Esophagus mucosa (tissue), 1 donor: ENCODE measurements at regions not wholly inside any gene's neighbourhood (a gene's known extent, or its start where the extent isn't known, plus 50 kb on each side); places are given as distances from the start of the nearest gene placed in this dataset.
"Not testable (repeated sequence)": the region's sequence is repeated elsewhere in the genome, so short reads cannot be mapped to it uniquely, and the experiment has no call there.

ENCODE experiments used
- ATAC-seq: fragments of 200-7000 bp; cut with Tn5 transposase; one replicate; pipeline ENCODE4 v1.9.1; 2020
- donor health status: DM: yes; HTN: yes; CAD: no.

DNA sequence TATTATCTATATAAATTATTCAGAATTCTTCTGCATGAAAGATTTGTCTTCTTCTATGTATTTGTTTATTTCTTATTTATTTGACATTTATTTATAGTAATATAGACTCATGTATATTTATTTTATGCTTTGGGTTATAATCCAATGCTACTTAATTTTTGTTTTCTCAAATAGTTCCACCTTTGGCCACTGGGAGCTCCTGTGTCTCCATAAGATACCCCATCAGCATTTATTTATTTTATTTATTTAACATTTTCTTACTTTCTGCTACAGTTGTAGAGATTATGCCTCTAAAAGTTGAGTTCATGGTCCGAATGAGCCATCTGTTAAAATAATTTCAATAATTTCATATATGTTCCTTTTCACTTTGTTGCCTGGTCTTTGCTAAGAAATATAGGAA is 289.4 kb downstream of the ADGRL2 start:
- no peak for ATAC-seq

DNA sequence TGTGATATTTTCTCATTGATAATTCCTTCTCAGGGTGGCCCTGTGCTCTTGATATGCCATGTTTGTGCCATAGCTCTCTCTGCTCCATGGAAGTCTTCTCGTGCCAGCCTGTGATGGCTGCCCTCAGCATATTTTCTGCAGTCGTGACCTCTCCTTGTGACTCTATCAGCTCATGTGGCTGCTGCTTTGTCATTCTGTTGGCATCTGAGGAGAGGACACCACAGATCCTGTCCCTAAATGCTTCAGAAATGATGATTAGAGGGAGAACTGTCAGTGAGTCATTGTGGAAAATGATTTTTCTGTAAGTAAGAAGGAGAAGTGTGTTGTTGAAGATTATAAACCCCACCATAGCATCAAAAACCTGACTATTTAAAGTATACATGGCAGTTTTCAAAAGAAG is 286.0 kb downstream of the ADGRL2 start:
- no peak for ATAC-seq

DNA sequence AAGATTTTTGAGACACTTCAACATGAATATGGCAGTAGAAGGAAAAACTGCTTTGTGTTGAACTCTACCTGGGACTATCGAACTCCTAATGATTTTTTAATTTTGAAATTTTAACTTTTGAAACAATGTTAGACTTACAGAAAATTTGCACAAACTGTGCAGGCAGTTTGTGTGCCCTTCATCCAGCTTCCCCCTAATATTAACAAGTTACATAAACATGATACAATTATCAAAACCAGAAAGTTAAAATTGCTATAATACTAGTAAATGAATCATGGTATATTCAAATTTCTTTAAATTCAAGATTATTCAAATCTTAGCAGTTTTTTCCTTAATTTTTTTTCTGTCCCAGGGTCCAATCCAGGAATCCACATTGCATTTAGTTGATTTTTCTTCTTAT is 278.9 kb downstream of the ADGRL2 start:
- ATAC-seq: no peak

- ATAC-seq: no peak
Measured at GRCh38 chr1:82073659-82074058, 272.9 kb downstream of the ADGRL2 start.

DNA sequence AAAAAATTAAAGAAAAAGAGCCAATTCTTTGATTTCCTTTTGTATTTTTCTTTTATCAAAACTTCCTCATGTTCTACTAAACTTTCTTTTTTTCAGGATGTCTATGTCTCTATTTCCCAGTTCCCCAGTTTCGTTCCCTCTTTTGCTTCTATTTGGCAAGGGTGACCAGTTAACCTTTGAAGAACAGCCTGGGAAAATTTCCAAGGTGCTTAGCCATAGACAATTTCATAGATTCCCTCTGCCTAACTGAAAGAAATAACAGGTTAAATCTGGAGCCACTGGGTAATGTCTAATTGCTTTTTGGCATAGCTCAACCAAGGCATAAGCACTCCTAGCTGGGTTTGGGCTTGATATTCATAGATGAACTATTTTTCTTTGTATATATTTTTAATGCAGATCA is 272.3 kb downstream of the ADGRL2 start:
- no peak for ATAC-seq

GRCh38 chr1:82065916-82066315 is 265.2 kb downstream of the ADGRL2 start:
- ATAC-seq: no peak

DNA sequence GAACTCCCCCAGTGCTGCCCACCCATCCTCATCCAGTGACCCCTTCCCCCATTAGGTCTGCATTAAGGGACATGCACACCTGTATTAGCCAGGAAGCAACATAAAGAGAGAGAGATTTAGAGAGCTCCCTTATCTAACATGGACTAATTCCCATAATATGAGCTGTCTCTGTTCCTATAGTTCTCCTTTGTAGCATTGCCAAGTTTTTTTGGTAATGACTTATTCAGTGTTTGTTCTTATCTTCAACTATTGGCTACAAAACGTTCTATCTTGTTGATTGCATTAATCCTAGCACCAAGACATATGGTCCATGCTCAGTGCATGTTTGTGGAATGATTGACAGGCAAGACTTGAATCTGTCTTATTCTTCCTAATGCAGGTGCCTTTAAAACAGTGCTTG is 264.0 kb downstream of the ADGRL2 start:
- ATAC-seq: no peak

- ATAC-seq: no peak
Measured at GRCh38 chr1:82062206-82062605, 261.5 kb downstream of the ADGRL2 start.

GRCh38 chr1:82059959-82060358 is 259.2 kb downstream of the ADGRL2 start:
- no peak for ATAC-seq

- ATAC-seq: no peak
Measured at GRCh38 chr1:82057011-82057410, 256.3 kb downstream of the ADGRL2 start.

DNA sequence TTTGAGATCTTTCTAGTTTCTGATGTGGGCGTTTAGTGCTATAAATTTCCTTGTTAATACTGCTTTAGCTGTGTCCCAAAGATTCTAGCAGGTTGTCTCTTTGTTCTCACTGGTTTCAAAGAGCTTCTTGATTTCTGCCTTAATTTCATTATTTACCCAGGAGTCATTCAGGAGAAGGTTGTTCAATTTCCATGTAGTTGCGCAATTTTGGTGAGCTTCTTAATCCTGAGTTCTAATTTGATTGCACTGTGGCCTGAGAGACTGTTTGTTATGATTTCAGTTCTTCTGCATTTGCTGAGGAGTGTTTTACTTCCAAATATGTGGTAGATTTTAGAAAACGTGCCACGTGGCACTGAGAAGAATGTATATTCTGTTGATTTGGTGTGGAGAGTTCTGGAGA is 254.6 kb downstream of the ADGRL2 start:
- ATAC-seq: not testable (repeated sequence)

DNA sequence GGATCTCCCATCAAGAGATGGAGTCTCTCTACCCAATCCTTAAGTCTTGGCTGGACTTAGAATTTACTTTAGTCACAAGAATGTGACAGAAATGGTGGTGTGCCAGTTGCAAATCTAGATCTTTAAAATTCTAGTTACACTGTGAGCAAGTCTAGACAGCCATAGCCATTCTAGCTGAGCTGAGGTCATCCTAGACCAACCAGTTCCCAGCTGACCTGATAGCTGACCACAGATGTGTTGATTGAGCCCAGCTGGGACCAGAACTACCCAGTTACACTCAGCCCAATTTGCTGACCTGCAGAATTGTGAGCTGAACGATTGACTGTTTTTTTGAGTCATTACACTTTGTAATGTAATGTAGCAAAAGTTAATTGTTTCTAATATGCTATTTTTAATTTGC is 251.8 kb downstream of the ADGRL2 start:
- no peak for ATAC-seq

- no peak for ATAC-seq
Measured at GRCh38 chr1:82048596-82048995, 247.9 kb downstream of the ADGRL2 start.

- ATAC-seq: no peak
Measured at GRCh38 chr1:82045221-82045620, 244.5 kb downstream of the ADGRL2 start.

GRCh38 chr1:82044536-82044935 is 243.8 kb downstream of the ADGRL2 start:
- no peak for ATAC-seq

- no peak for ATAC-seq
Measured at GRCh38 chr1:82044111-82044510, 243.4 kb downstream of the ADGRL2 start.

- ATAC-seq: no peak
Measured at GRCh38 chr1:82042306-82043060, 241.7 kb downstream of the ADGRL2 start.
